Skeletal muscle satellite cell (primary cell): ENCODE measurements at regions not wholly inside any gene's neighbourhood (a gene's known extent, or its start where the extent isn't known, plus 50 kb on each side); places are given as distances from the start of the nearest gene placed in this dataset.

Experiments used
- H3K27me3 ChIP-seq: 2 replicates; pipeline ENCODE4 v1.7.0; 2013; ENCODE audit warnings: low read length; ENCODE audit not compliant: control insufficient read depth, insufficient read depth
- H3K36me3 ChIP-seq: 2 replicates; pipeline ENCODE4 v1.7.0; 2013; ENCODE audit warnings: mild to moderate bottlenecking, control low read depth, low read length; ENCODE audit not compliant: insufficient read depth
- H3K4me1 ChIP-seq: 2 replicates; pipeline ENCODE4 v1.7.0; 2013; ENCODE audit warnings: low read length; ENCODE audit not compliant: control insufficient read depth, insufficient read depth
- H3K4me2 ChIP-seq: 2 replicates; pipeline ENCODE4 v1.7.0; 2013; ENCODE audit warnings: mild to moderate bottlenecking, low read length
- H3K4me3 ChIP-seq: 2 replicates; pipeline ENCODE4 v1.7.0; 2013; ENCODE audit warnings: low read length
- H3K9ac ChIP-seq: 2 replicates; pipeline ENCODE4 v1.7.0; 2013; ENCODE audit warnings: mild to moderate bottlenecking, low read depth, low read length, moderate library complexity
- H3K9me3 ChIP-seq: replicated peaks from 2 replicates; pipeline ENCODE4 v1.7.0; 2013; ENCODE audit warnings: mild to moderate bottlenecking, control low read depth, low read length

GRCh38 chr4:155570661-155571060 lies 96.0 kb upstream of the GUCY1A1 start:
- H3K4me1 ChIP-seq = no peaks in the 10 kb centered on the region
- no peak overlapping the region for H3K4me3 ChIP-seq
- no peak overlapping the region for H3K9ac ChIP-seq
- no peaks in the 10 kb centered on the region for H3K36me3 ChIP-seq
- H3K9me3 ChIP-seq = no peaks in the 10 kb centered on the region
- no peaks in the 10 kb centered on the region for H3K27me3 ChIP-seq
- H3K4me2 ChIP-seq = no peak overlapping the region

- no peak overlapping the region for H3K4me2 ChIP-seq
- H3K36me3 ChIP-seq = no peaks in the 10 kb centered on the region
- no peak overlapping the region for H3K4me3 ChIP-seq
- H3K9me3 ChIP-seq = no peaks in the 10 kb centered on the region
- peaks cover 4% of the 10 kb centered on the region for H3K27me3 ChIP-seq
- no peaks in the 10 kb centered on the region for H3K4me1 ChIP-seq
- H3K9ac ChIP-seq = no peak overlapping the region
These were observed 96.6 kb upstream of the GUCY1A1 start for GRCh38 chr4:155569960-155570515.

DNA sequence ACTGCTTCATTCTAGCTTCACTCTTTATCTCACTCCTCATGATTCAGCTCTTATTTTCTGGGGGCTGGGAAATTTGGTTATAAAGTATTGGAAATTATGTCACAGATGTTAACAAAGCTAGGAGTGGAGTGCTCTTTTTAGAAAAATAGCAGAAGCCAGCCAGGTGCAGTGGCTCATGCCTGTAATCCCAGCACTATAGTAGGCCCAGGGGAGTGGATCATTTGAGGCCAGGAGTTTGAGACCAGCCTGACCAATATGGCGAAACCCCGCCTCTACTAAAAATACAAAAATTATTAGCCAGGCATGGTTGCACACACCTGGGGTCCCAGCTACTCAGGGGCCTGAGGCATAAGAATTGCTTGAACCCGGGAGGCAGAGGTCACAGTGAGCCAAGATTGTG lies 97.2 kb upstream of the GUCY1A1 start:
- Histone ChIP-seq H3K4me1 (no peaks in the 10 kb centered on the region), H3K4me3 (no peak overlapping the region), H3K27me3 (peaks cover 4% of the 10 kb centered on the region), H3K9ac (no peak overlapping the region), H3K9me3 (no peaks in the 10 kb centered on the region), H3K4me2 (no peak overlapping the region), H3K36me3 (no peaks in the 10 kb centered on the region)

GRCh38 chr4:155568641-155569220 lies 97.9 kb upstream of the GUCY1A1 start:
- no peak overlapping the region for H3K4me2 ChIP-seq
- H3K4me1 ChIP-seq = no peaks in the 10 kb centered on the region
- no peaks in the 10 kb centered on the region for H3K9me3 ChIP-seq
- H3K36me3 ChIP-seq = no peaks in the 10 kb centered on the region
- peaks cover 4% of the 10 kb centered on the region for H3K27me3 ChIP-seq
- H3K4me3 ChIP-seq = no peak overlapping the region
- no peak overlapping the region for H3K9ac ChIP-seq

- Histone ChIP-seq H3K4me3 (no peak overlapping the region), H3K9me3 (no peaks in the 10 kb centered on the region), H3K36me3 (no peaks in the 10 kb centered on the region), H3K4me2 (no peak overlapping the region), H3K9ac (no peak overlapping the region), H3K27me3 (peaks cover 4% of the 10 kb centered on the region), H3K4me1 (no peaks in the 10 kb centered on the region)
These were observed 100.3 kb upstream of the GUCY1A1 start for GRCh38 chr4:155566354-155566753.

GRCh38 chr4:155565776-155566175 lies 100.9 kb upstream of the GUCY1A1 start:
- Histone ChIP-seq H3K27me3 (peaks cover 4% of the 10 kb centered on the region), H3K9me3 (no peaks in the 10 kb centered on the region), H3K4me2 (no peak overlapping the region), H3K4me1 (no peaks in the 10 kb centered on the region), H3K36me3 (no peaks in the 10 kb centered on the region), H3K9ac (no peak overlapping the region), H3K4me3 (no peak overlapping the region)

- Histone ChIP-seq H3K36me3 (no peaks in the 10 kb centered on the region), H3K4me1 (no peaks in the 10 kb centered on the region), H3K4me2 (no peak overlapping the region), H3K9ac (no peak overlapping the region), H3K9me3 (no peaks in the 10 kb centered on the region), H3K27me3 (peaks cover 4% of the 10 kb centered on the region), H3K4me3 (no peak overlapping the region)
These were observed 101.3 kb upstream of the GUCY1A1 start for GRCh38 chr4:155565330-155565729.

DNA sequence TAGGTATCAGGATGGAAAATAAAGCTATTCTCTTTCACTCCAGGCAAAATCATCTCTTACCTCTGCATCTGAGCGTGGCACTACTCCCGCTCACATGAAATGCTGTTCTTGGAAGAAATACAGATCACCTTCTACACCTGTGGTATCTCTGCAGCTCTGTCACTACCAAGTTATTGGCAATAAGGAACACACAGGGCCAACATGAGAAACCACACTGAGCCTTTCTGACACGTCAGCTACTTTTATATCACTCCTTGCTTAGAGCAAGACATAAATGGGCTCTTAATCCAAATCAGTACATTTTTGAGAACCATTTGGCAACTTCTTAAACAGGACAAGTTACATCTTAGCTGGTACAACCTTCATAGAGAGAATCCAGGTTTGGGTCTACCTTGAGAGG lies 101.8 kb upstream of the GUCY1A1 start:
- H3K4me1 ChIP-seq = no peaks in the 10 kb centered on the region
- no peak overlapping the region for H3K4me2 ChIP-seq
- H3K27me3 ChIP-seq = peaks cover 4% of the 10 kb centered on the region
- no peaks in the 10 kb centered on the region for H3K9me3 ChIP-seq
- H3K36me3 ChIP-seq = no peaks in the 10 kb centered on the region
- no peak overlapping the region for H3K9ac ChIP-seq
- H3K4me3 ChIP-seq = no peak overlapping the region

DNA sequence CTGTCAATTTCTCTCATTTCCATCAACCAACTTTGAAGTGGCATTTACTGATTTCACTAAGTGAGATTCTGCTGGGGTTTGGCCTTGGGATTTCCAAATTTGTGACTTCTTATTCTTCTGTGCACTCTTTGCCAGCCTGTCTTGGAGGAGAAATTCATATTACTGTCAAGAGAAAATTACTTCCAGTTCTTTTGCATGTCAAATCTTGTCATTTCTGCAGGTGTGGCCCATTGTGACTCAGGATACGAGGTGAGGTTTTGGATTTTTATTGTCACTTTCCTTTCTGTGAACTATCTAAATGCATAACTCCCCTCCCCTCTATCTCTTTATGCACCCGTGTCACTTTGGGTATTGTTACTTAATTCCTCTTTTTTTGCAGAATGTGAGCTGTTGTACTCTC lies 102.6 kb upstream of the GUCY1A1 start:
- H3K36me3 ChIP-seq = no peaks in the 10 kb centered on the region
- no peak overlapping the region for H3K4me2 ChIP-seq
- H3K9me3 ChIP-seq = no peaks in the 10 kb centered on the region
- no peaks in the 10 kb centered on the region for H3K4me1 ChIP-seq
- no peak overlapping the region for H3K4me3 ChIP-seq
- no peak overlapping the region for H3K9ac ChIP-seq
- H3K27me3 ChIP-seq = peaks cover 4% of the 10 kb centered on the region

- Histone ChIP-seq H3K4me1 (no peaks in the 10 kb centered on the region), H3K9me3 (no peaks in the 10 kb centered on the region), H3K4me3 (no peak overlapping the region), H3K27me3 (no peaks in the 10 kb centered on the region), H3K4me2 (no peak overlapping the region), H3K36me3 (no peaks in the 10 kb centered on the region), H3K9ac (no peak overlapping the region)
These were observed 106.7 kb upstream of the GUCY1A1 start for GRCh38 chr4:155559915-155560314.

GRCh38 chr4:155552180-155552579 lies 114.5 kb upstream of the GUCY1A1 start:
- H3K4me3 ChIP-seq = no peak overlapping the region
- no peaks in the 10 kb centered on the region for H3K27me3 ChIP-seq
- no peak overlapping the region for H3K9ac ChIP-seq
- no peak overlapping the region for H3K4me2 ChIP-seq
- no peaks in the 10 kb centered on the region for H3K36me3 ChIP-seq
- no peaks in the 10 kb centered on the region for H3K4me1 ChIP-seq
- H3K9me3 ChIP-seq = no peaks in the 10 kb centered on the region

- H3K4me1 ChIP-seq = peaks cover 6% of the 10 kb centered on the region
These were observed 118.5 kb upstream of the GUCY1A1 start for GRCh38 chr4:155548173-155548572.

More at GRCh38 chr4:155548173-155548572, 118.5 kb upstream of the GUCY1A1 start:
- Histone ChIP-seq H3K9ac (no peak overlapping the region), H3K4me2 (no peak overlapping the region), H3K4me3 (no peak overlapping the region), H3K36me3 (no peaks in the 10 kb centered on the region), H3K9me3 (no peaks in the 10 kb centered on the region), H3K27me3 (no peaks in the 10 kb centered on the region)
